WERI-Rb-1 (cell line): ENCODE measurements at regions not wholly inside any gene's neighbourhood (a gene's known extent, or its start where the extent isn't known, plus 50 kb on each side); places are given as distances from the start of the nearest gene placed in this dataset.

Source experiments
- DNase-seq: peaks from one replicate; pipeline ENCODE4 v3.0.0-alpha.2; 2020
- H3K27ac ChIP-seq: fragments of 250-450 bp; sonication (Bioruptor Pico); 2 replicates; pipeline ENCODE4 v1.5.1; 2020; ENCODE audit warnings: mild to moderate bottlenecking, moderate library complexity
- H3K27me3 ChIP-seq: fragments of 250-450 bp; sonication (Bioruptor Pico); 2 replicates; pipeline ENCODE4 v1.5.1; 2021; ENCODE audit warnings: mild to moderate bottlenecking, low read depth, moderate library complexity; ENCODE audit not compliant: insufficient read depth, severe bottlenecking
- H3K36me3 ChIP-seq: fragments of 250-450 bp; sonication (Bioruptor Pico); 2 replicates; pipeline ENCODE4 v1.5.1; 2020; ENCODE audit warnings: mild to moderate bottlenecking, moderate library complexity
- H3K4me3 ChIP-seq: 2 replicates; pipeline ENCODE4 v1.5.1; 2011; ENCODE audit warnings: low read depth, mild to moderate bottlenecking, control low read depth, low read length
- H3K9me3 ChIP-seq: fragments of 250-450 bp; sonication (Bioruptor Pico); 2 replicates; pipeline ENCODE4 v1.5.1; 2021; ENCODE audit warnings: mild to moderate bottlenecking, moderate library complexity; ENCODE audit not compliant: severe bottlenecking
- TF ChIP-seq, protein P1 (sequence below): IDR thresholded peaks from 2 replicates; pipeline ENCODE4 v1.5.1; 2011; ENCODE audit warnings: low read depth, mild to moderate bottlenecking, control low read depth, inconsistent platforms, low read length

- peaks cover 66% of the 10 kb centered on the region for H3K27me3 ChIP-seq
- TF ChIP-seq, protein P1, sequence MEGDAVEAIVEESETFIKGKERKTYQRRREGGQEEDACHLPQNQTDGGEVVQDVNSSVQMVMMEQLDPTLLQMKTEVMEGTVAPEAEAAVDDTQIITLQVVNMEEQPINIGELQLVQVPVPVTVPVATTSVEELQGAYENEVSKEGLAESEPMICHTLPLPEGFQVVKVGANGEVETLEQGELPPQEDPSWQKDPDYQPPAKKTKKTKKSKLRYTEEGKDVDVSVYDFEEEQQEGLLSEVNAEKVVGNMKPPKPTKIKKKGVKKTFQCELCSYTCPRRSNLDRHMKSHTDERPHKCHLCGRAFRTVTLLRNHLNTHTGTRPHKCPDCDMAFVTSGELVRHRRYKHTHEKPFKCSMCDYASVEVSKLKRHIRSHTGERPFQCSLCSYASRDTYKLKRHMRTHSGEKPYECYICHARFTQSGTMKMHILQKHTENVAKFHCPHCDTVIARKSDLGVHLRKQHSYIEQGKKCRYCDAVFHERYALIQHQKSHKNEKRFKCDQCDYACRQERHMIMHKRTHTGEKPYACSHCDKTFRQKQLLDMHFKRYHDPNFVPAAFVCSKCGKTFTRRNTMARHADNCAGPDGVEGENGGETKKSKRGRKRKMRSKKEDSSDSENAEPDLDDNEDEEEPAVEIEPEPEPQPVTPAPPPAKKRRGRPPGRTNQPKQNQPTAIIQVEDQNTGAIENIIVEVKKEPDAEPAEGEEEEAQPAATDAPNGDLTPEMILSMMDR = no peak
- no peak for DNase-seq
- H3K27ac ChIP-seq = no peak overlapping the region
- peaks cover 2% of the 10 kb centered on the region for H3K9me3 ChIP-seq
- no peak overlapping the region for H3K4me3 ChIP-seq
- no peaks in the 10 kb centered on the region for H3K36me3 ChIP-seq
These were observed 68.3 kb upstream of the EDN1 start for GRCh38 chr6:12221856-12222255.

DNA sequence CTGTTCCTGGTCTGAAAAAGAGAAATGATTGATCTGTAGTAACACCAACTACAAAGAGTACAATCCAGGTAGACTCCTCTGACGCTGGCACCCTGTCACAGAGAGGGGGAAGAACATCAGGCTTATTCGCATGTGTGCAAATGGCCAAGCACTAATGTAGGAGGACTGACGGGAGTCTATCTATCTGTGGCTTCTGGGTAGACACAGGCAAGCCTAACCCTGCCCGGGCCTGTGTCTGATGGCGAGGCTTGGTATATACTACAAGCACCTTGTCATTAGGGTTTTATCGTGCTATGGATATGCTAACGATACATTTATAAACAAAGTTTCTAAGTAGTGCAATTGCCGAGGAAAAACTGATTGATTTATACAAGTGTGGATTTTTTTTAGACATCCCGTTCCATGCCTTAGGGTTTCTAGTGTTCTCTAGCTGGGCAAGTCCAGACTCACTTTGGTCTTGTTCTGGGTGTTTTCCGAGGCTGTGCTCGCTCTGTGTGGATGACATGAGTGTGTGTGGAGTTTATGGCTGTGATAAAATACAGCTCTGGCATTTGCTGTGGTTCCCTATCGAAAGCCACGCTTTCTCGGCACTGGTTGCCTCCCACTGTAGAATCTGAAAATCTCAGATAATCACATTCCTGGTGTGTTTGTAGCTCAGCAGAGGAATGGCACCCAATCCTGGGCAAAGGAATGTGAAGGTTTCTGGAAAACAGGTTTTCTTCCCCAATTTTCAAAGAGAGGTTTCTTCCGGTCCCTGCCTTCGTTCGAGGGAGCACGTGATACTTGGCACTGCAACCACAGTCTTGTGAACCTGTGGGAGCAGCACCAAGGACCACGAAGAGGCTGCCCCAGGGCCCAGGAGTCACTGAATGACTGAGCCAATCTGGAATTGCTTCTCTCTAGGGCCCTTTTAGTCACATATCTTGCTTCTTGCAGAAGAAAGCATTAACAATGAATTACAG is 67.5 kb upstream of the EDN1 start:
- Histone ChIP-seq H3K27ac (no peak overlapping the region), H3K27me3 (peaks cover 58% of the 10 kb centered on the region), H3K9me3 (peaks cover 2% of the 10 kb centered on the region), H3K4me3 (no peak overlapping the region), H3K36me3 (no peaks in the 10 kb centered on the region)
- no peak for DNase-seq
- TF ChIP-seq, protein P1 = no peak

DNA sequence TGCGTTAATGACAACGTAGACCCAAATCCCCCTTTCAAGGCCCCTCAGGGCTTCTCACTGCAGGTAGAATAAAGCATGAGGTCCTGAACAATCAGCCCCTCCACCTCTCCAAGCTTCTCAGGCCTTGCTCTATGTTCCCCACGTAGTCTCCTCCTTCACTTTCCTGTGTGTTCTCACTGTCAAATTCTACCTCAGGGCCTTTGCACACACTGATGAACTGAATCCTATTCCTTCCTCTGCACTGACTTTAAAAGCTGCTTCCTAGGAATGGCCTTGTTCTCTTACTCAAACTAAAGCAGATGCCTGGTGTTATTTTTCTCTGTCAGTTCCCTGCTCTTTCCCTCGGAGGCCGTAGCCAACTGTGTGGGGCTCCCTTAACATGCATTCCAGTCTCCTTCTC is 66.8 kb upstream of the EDN1 start:
- H3K27me3 ChIP-seq = peaks cover 51% of the 10 kb centered on the region
- H3K36me3 ChIP-seq = no peaks in the 10 kb centered on the region
- DNase-seq = no peak
- peaks cover 2% of the 10 kb centered on the region for H3K9me3 ChIP-seq
- TF ChIP-seq, protein P1 = no peak
- no peak overlapping the region for H3K27ac ChIP-seq
- no peak overlapping the region for H3K4me3 ChIP-seq

DNA sequence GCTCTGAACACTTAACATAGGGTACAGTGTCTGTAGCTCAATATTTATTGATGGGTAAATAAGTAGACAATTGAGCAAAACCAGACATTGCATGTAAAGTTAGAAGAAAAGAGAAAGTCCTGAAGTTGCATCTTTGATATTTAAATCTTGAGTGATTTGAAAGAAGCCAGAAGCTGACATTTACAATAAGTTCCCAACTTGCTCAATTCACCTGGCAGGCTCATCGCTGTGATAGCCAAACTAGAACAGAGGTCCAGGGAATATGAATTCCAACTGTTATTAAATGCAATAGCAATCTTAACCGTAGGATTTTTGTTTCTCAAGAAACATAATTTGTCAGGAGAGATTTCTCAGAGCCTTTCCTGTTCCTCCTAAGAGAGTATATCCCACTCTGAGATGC is 65.9 kb upstream of the EDN1 start:
- TF ChIP-seq, protein P1 = no peak
- peaks cover 48% of the 10 kb centered on the region for H3K27me3 ChIP-seq

GRCh38 chr6:12228447-12229146 is 61.6 kb upstream of the EDN1 start:
- DNase-seq = no peak
- H3K27ac ChIP-seq = no peak overlapping the region
- TF ChIP-seq, protein P1 = no peak
- H3K9me3 ChIP-seq = no peaks in the 10 kb centered on the region
- peaks cover 7% of the 10 kb centered on the region for H3K27me3 ChIP-seq
- no peak overlapping the region for H3K4me3 ChIP-seq
- H3K36me3 ChIP-seq = no peaks in the 10 kb centered on the region

More for the DNA sequence above, 65.9 kb upstream of the EDN1 start:
- no peaks in the 10 kb centered on the region for H3K9me3 ChIP-seq
- no peak overlapping the region for H3K4me3 ChIP-seq
- no peak for DNase-seq
- no peaks in the 10 kb centered on the region for H3K36me3 ChIP-seq
- H3K27ac ChIP-seq = no peak overlapping the region
